GM12878 (cell line): ENCODE measurements at regions not wholly inside any gene's neighbourhood (a gene's known extent, or its start where the extent isn't known, plus 50 kb on each side); places are given as distances from the start of the nearest gene placed in this dataset.

ENCODE experiments used
- CHD1 ChIP-seq: IDR thresholded peaks from 2 replicates; pipeline ENCODE4 v1.6.1; 2012; ENCODE audit warnings: low read depth, low read length, improper control_type of control experiment
- CREM ChIP-seq: IDR thresholded peaks from 2 replicates; pipeline ENCODE4 v1.6.1; 2014; ENCODE audit warnings: antibody characterized with exemption, low read depth
- EGR1 ChIP-seq, 2 experiments: IDR thresholded peaks; 1 replicate in 1 of 2; 2 replicates in 1 of 2; pipeline ENCODE4 v1.6.1; 2011 to 2012; ENCODE audit warnings: low read depth in 2 of 2, low read length in 2 of 2, borderline replicate concordance in 1 of 2, mild to moderate bottlenecking in 1 of 2, moderate library complexity in 1 of 2
- EZH2 ChIP-seq: IDR thresholded peaks from 2 replicates; pipeline ENCODE4 v1.6.1; 2012; ENCODE audit warnings: low read depth, mild to moderate bottlenecking, control low read depth, inconsistent platforms, low read length, borderline replicate concordance; ENCODE audit not compliant: control insufficient read depth
- FOS ChIP-seq: IDR thresholded peaks from 3 replicates; pipeline ENCODE4 v1.6.1; 2011; ENCODE audit warnings: borderline replicate concordance; ENCODE audit not compliant: insufficient read length; ENCODE audit errors: extremely low read depth
- POLR2AphosphoS2 ChIP-seq: IDR thresholded peaks from 2 replicates; pipeline ENCODE4 v1.6.1; 2011; ENCODE audit warnings: low read depth, mild to moderate bottlenecking, low read length, improper control_type of control experiment, moderate library complexity
- RAD21 ChIP-seq: IDR thresholded peaks from 2 replicates; pipeline ENCODE4 v1.6.1; 2011; ENCODE audit warnings: mild to moderate bottlenecking, low read depth, low read length, moderate library complexity; ENCODE audit not compliant: insufficient read depth
- SPI1 ChIP-seq: IDR thresholded peaks from 2 replicates; pipeline ENCODE4 v1.6.1; 2011; ENCODE audit warnings: low read depth, mild to moderate bottlenecking, low read length, moderate library complexity, borderline replicate concordance; ENCODE audit not compliant: insufficient read depth
- TAF1 ChIP-seq: IDR thresholded peaks from 2 replicates; pipeline ENCODE4 v1.6.1; 2011; ENCODE audit warnings: mild to moderate bottlenecking, low read depth, low read length, borderline replicate concordance
- TCF7 ChIP-seq: IDR thresholded peaks from 2 replicates; pipeline ENCODE4 v1.6.1; 2014; ENCODE audit warnings: antibody characterized with exemption, borderline replicate concordance
- ZBTB33 ChIP-seq: fragments of 450-650 bp; IDR thresholded peaks from 2 replicates; pipeline ENCODE4 v1.6.1; 2017; ENCODE audit warnings: mild to moderate bottlenecking
- TF ChIP-seq, protein P1 (sequence below), 3 experiments: IDR thresholded peaks in 2 of 3; conservative IDR thresholded peaks in 1 of 3; 2 replicates each; pipeline ENCODE4 v1.5.1; 2011; ENCODE audit warnings: low read depth in 3 of 3, low read length in 3 of 3, mild to moderate bottlenecking in 3 of 3, control low read depth in 2 of 3, moderate library complexity in 2 of 3, inconsistent platforms in 1 of 3, mixed read lengths in 1 of 3; ENCODE audit not compliant: control insufficient read depth in 2 of 3, insufficient read depth in 1 of 3; ENCODE audit errors: extremely low read depth in 1 of 3

DNA sequence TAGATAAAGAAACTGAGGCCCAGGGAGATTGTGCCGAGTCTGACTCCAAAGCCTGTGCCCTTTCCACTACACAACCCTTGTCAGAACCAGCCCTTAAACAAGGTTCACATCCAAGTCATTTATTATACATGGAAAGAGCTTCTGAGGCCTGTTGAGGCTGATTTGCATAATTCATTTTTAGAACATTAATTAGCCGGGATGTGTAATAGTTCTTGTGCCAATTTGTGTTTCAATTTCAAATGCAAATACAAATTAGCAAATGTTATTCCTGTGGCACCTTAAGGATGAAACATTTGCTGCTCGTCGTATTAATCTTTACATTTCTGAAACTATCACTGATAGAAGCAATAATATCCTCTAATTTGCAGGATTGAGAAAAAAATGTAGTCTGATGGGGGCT is 174.9 kb downstream of the MYCN start:
- TF ChIP-seq CREM (no peak), FOS (no peak), POLR2AphosphoS2 (no peak), EGR1 (IDR thresholded peaks at IDR 0.05; ENCODE audit: borderline replicate concordance in 1 of 2, low read depth in 2 of 2, low read length in 2 of 2) (no peak), CHD1 (no peak), TAF1 (no peak), SPI1 (no peak), EZH2 (no peak), ZBTB33 (no peak), TCF7 (no peak), RAD21 (no peak)
- TF ChIP-seq, protein P1, sequence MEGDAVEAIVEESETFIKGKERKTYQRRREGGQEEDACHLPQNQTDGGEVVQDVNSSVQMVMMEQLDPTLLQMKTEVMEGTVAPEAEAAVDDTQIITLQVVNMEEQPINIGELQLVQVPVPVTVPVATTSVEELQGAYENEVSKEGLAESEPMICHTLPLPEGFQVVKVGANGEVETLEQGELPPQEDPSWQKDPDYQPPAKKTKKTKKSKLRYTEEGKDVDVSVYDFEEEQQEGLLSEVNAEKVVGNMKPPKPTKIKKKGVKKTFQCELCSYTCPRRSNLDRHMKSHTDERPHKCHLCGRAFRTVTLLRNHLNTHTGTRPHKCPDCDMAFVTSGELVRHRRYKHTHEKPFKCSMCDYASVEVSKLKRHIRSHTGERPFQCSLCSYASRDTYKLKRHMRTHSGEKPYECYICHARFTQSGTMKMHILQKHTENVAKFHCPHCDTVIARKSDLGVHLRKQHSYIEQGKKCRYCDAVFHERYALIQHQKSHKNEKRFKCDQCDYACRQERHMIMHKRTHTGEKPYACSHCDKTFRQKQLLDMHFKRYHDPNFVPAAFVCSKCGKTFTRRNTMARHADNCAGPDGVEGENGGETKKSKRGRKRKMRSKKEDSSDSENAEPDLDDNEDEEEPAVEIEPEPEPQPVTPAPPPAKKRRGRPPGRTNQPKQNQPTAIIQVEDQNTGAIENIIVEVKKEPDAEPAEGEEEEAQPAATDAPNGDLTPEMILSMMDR (IDR thresholded peaks at IDR 0.05 in 2 of 3, conservative IDR thresholded peaks at IDR 0.05 in 1 of 3; ENCODE audit: control insufficient read depth in 2 of 3, extremely low read depth in 1 of 3, insufficient read depth in 1 of 3, low read depth in 3 of 3, low read length in 3 of 3), result no peak
